ENCODE measurements at regions not wholly inside any gene's neighbourhood (a gene's known extent, or its start where the extent isn't known, plus 50 kb on each side); places are given as distances from the start of the nearest gene placed in this dataset.
"Not testable (repeated sequence)": the region's sequence is repeated elsewhere in the genome, so short reads cannot be mapped to it uniquely, and the experiment has no call there.

DNA sequence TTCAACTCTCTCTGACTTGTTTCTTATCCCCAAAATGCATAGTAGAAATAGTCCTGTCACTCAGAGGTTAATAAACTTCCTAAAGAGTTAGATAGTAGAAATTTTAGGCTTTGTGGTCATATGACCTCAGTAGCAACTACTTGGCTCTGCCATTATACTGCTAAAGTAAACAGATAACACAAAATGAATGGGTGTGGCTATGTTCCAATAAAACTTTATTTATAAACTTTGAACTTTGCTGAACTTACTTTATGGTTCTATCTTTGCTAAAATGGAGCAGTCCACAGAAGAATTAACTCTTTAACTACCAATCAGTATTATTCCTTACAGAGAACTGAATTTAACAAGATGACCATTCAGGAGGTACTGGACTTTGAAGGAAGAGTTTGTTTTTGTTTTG lies 393.6 kb upstream of the CDIN1 start:
- intact Hi-C loops (cut with micrococcal nuclease; ENCODE audit: unreplicated experiment): no loop called here
- no peaks in the 10 kb centered on the region for H3K79me2 ChIP-seq (ENCODE audit: low read depth)
- CTCF ChIA-PET: no interaction called here
- no peak overlapping the region for H2AFZ ChIP-seq
- no peak overlapping the region for H3K4me3 ChIP-seq
- BruUV-seq (replicated peaks): no TSS peak
- no peak overlapping the region for H3K4me2 ChIP-seq
- no peak overlapping the region for H3K27ac ChIP-seq
- no peaks in the 10 kb centered on the region for H3K4me1 ChIP-seq (replicated peaks; ENCODE audit: insufficient read depth)
- H3K36me3 ChIP-seq (ENCODE audit: low read depth): no peaks in the 10 kb centered on the region
- no peak for TF ChIP-seq EZH2 (IDR thresholded peaks at IDR 0.05; ENCODE audit: low read depth)
- TF ChIP-seq, protein P1, sequence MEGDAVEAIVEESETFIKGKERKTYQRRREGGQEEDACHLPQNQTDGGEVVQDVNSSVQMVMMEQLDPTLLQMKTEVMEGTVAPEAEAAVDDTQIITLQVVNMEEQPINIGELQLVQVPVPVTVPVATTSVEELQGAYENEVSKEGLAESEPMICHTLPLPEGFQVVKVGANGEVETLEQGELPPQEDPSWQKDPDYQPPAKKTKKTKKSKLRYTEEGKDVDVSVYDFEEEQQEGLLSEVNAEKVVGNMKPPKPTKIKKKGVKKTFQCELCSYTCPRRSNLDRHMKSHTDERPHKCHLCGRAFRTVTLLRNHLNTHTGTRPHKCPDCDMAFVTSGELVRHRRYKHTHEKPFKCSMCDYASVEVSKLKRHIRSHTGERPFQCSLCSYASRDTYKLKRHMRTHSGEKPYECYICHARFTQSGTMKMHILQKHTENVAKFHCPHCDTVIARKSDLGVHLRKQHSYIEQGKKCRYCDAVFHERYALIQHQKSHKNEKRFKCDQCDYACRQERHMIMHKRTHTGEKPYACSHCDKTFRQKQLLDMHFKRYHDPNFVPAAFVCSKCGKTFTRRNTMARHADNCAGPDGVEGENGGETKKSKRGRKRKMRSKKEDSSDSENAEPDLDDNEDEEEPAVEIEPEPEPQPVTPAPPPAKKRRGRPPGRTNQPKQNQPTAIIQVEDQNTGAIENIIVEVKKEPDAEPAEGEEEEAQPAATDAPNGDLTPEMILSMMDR (conservative IDR thresholded peaks at IDR 0.05): no peak
- H4K20me1 ChIP-seq (ENCODE audit: insufficient read depth): no peaks in the 10 kb centered on the region
- H3K27me3 ChIP-seq (ENCODE audit: insufficient read depth, low read depth): no peaks in the 10 kb centered on the region
- H3K9me3 ChIP-seq (ENCODE audit: insufficient read depth, low read depth): no peaks in the 10 kb centered on the region
- POLR2A ChIA-PET (ENCODE audit: unreplicated experiment): no interaction called here
- DNase-seq: no peak
- H3K9me2 ChIP-seq (ENCODE audit: insufficient read depth): no peaks in the 10 kb centered on the region
- H3F3A ChIP-seq (ENCODE audit: insufficient read depth, low read depth): no peaks in the 10 kb centered on the region

DNA sequence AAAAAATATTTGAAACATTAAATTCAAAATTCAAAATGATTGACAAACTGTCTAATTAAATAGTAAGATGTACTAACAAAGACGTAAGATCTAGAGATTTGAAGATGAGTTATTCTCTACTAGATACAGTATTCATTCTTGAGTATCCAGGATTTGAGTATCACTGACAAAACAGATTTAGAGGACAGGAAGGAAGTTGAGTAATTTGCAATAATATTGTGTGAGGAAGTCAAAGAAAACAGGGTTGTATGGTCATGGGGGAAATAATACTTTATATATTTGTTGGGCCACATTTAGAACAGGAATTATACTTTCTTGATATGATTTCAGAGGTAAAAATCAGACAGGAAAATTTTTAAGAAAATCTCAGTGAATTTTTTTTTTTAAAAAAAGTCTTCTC lies 393.1 kb upstream of the CDIN1 start:
- no peaks in the 10 kb centered on the region for H3K79me2 ChIP-seq (ENCODE audit: low read depth)
- TF ChIP-seq, protein P1 (conservative IDR thresholded peaks at IDR 0.05): no peak
- no peak for TF ChIP-seq EZH2 (IDR thresholded peaks at IDR 0.05; ENCODE audit: low read depth)
- no peaks in the 10 kb centered on the region for H3K36me3 ChIP-seq (ENCODE audit: low read depth)
- H3K27ac ChIP-seq: no peak overlapping the region
- no peaks in the 10 kb centered on the region for H3K27me3 ChIP-seq (ENCODE audit: insufficient read depth, low read depth)
- BruUV-seq (replicated peaks): no TSS peak
- no peak overlapping the region for H2AFZ ChIP-seq
- ChIA-PET POLR2A (ENCODE audit: unreplicated experiment) (no interaction called here), CTCF (no interaction called here)
- no peak for DNase-seq
- H3K9me2 ChIP-seq (ENCODE audit: insufficient read depth): no peaks in the 10 kb centered on the region
- intact Hi-C loops (cut with micrococcal nuclease; ENCODE audit: unreplicated experiment): no loop called here
- H3K4me1 ChIP-seq (replicated peaks; ENCODE audit: insufficient read depth): no peaks in the 10 kb centered on the region
- no peaks in the 10 kb centered on the region for H3F3A ChIP-seq (ENCODE audit: insufficient read depth, low read depth)
- H4K20me1 ChIP-seq (ENCODE audit: insufficient read depth): no peaks in the 10 kb centered on the region
- no peaks in the 10 kb centered on the region for H3K9me3 ChIP-seq (ENCODE audit: insufficient read depth, low read depth)
- H3K4me3 ChIP-seq: no peak overlapping the region
- no peak overlapping the region for H3K4me2 ChIP-seq

DNA sequence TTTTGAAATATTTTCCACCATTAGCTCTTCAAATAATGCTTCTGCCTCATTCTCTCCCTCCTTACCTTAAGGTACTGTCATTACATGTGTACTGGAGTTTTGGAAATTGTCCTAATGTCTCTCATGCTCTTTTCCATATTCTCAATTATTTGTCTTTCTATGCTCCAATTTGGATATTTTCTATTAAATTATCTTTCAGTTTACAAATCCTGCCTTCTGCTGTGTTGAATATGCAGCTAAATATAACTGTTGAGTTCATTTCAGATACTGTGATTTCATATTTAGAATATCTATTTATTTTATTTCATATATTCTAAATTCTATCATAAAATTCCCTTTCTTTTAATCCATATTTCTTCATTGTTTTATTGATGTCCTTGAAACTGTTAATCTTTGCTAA lies 388.0 kb upstream of the CDIN1 start:
- no peak overlapping the region for H3K4me2 ChIP-seq
- H3K4me1 ChIP-seq (replicated peaks; ENCODE audit: insufficient read depth): no peaks in the 10 kb centered on the region
- no peak overlapping the region for H3K4me3 ChIP-seq
- H3K9me2 ChIP-seq (ENCODE audit: insufficient read depth): no peaks in the 10 kb centered on the region
- no peak for DNase-seq
- no peaks in the 10 kb centered on the region for H3F3A ChIP-seq (ENCODE audit: insufficient read depth, low read depth)
- TF ChIP-seq, protein P1 (conservative IDR thresholded peaks at IDR 0.05): no peak
- TF ChIP-seq EZH2 (IDR thresholded peaks at IDR 0.05; ENCODE audit: low read depth): no peak
- H3K27ac ChIP-seq: no peak overlapping the region
- H4K20me1 ChIP-seq (ENCODE audit: insufficient read depth): no peaks in the 10 kb centered on the region
- no TSS peak for BruUV-seq (replicated peaks)
- POLR2A ChIA-PET (ENCODE audit: unreplicated experiment): no interaction called here
- H3K79me2 ChIP-seq (ENCODE audit: low read depth): no peaks in the 10 kb centered on the region
- no peaks in the 10 kb centered on the region for H3K27me3 ChIP-seq (ENCODE audit: insufficient read depth, low read depth)
- intact Hi-C loops (cut with micrococcal nuclease; ENCODE audit: unreplicated experiment): no loop called here
- CTCF ChIA-PET: no interaction called here
- no peaks in the 10 kb centered on the region for H3K36me3 ChIP-seq (ENCODE audit: low read depth)
- H3K9me3 ChIP-seq (ENCODE audit: insufficient read depth, low read depth): no peaks in the 10 kb centered on the region
- H2AFZ ChIP-seq: no peak overlapping the region

DNA sequence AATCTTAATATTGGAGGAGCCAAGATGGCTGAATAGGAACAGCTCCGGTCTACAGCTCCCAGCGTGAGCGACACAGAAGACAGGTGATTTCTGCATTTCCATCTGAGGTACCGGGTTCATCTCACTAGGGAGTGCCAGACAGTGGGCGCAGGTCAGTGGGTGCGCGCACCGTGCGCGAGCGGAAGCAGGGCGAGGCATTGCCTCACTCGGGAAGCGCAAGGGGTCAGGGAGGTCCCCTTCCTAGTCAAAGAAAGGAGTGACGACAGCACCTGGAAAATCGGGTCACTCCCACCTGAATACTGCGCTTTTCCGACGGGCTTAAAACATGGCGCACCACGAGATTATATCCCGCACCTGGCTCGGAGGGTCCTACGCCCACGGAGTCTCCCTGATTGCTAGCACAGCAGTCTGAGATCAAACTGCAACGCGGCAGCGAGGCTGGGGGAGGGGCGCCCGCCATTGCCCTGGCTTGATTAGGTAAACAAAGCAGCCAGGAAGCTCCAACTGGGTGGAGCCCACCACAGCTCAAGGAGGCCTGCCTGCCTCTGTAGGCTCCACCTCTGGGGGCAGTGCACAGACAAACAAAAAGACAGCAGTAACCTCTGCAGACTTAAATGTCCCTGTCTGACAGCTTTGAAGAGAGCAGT lies 383.9 kb upstream of the CDIN1 start:
- H4K20me1 ChIP-seq (ENCODE audit: insufficient read depth); CTCF ChIA-PET; BruUV-seq (replicated peaks); H3K27ac ChIP-seq; H3K79me2 ChIP-seq (ENCODE audit: low read depth); H3K9me2 ChIP-seq (ENCODE audit: insufficient read depth); H3K9me3 ChIP-seq (ENCODE audit: insufficient read depth, low read depth); H2AFZ ChIP-seq; H3K36me3 ChIP-seq (ENCODE audit: low read depth); POLR2A ChIA-PET (ENCODE audit: unreplicated experiment); H3K4me1 ChIP-seq (replicated peaks; ENCODE audit: insufficient read depth); DNase-seq; H3K27me3 ChIP-seq (ENCODE audit: insufficient read depth, low read depth); intact Hi-C loops (cut with micrococcal nuclease; ENCODE audit: unreplicated experiment); H3K4me3 ChIP-seq; H3K4me2 ChIP-seq; H3F3A ChIP-seq (ENCODE audit: insufficient read depth, low read depth): not testable (repeated sequence)

Data from PC-9 (cell line).